ENCODE measurements at regions not wholly inside any gene's neighbourhood (a gene's known extent, or its start where the extent isn't known, plus 50 kb on each side); places are given as distances from the start of the nearest gene placed in this dataset.

DNA sequence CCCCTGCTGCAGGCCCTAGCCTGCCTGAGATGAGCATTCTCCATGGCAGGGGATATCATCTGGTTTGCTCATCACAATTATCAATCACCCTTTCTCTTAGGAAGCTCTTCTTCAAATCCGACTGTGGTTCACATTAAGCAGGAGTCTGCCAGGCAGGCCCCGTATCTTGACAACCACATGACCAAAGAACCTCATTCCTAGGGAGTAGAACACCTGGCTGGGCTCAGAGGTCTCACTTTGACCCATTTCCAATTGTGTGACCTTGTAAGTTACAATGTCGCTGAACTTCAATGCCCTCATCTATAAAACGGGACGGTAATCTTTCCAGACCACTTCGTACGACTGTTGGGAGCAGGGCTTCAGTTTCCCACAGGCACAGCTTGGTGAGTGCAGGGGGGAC is 156.4 kb upstream of the PCBD1 start:
- TF ChIP-seq POLR2AphosphoS5 (IDR thresholded peaks at IDR 0.05; ENCODE audit: low read depth, low read length) = no peak
- TF ChIP-seq, protein P1, sequence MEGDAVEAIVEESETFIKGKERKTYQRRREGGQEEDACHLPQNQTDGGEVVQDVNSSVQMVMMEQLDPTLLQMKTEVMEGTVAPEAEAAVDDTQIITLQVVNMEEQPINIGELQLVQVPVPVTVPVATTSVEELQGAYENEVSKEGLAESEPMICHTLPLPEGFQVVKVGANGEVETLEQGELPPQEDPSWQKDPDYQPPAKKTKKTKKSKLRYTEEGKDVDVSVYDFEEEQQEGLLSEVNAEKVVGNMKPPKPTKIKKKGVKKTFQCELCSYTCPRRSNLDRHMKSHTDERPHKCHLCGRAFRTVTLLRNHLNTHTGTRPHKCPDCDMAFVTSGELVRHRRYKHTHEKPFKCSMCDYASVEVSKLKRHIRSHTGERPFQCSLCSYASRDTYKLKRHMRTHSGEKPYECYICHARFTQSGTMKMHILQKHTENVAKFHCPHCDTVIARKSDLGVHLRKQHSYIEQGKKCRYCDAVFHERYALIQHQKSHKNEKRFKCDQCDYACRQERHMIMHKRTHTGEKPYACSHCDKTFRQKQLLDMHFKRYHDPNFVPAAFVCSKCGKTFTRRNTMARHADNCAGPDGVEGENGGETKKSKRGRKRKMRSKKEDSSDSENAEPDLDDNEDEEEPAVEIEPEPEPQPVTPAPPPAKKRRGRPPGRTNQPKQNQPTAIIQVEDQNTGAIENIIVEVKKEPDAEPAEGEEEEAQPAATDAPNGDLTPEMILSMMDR (IDR thresholded peaks at IDR 0.05) = no peak
- no peak for TF ChIP-seq SIN3A (IDR thresholded peaks at IDR 0.05; ENCODE audit: borderline replicate concordance, insufficient read depth, low read depth, low read length)

Measured in Panc1 (cell line).